ENCODE measurements at regions not wholly inside any gene's neighbourhood (a gene's known extent, or its start where the extent isn't known, plus 50 kb on each side); places are given as distances from the start of the nearest gene placed in this dataset.

DNA sequence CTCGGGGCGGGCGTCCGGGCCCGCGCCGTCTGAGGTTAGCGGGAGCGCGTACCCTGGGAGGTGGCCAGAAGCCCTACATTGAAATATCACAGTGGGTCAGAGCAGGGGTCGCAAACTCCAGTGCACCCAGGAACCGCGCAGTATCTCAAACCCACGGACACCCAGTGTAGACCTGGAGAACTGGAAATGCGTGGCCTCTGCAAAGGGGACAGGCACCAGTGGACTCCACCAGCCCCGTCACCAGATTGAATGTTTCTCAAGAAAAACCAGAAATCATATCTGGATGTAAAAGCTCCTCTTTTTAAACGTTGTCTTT, 117.6 kb upstream of the SMIM23 start:
- Histone ChIP-seq H2AFZ (ENCODE audit: low read depth, low read length, severe bottlenecking) (no peak overlapping the region), H3K4me2 (ENCODE audit: low read depth, low read length, poor library complexity, severe bottlenecking) (no peak overlapping the region), H3K79me2 (ENCODE audit: insufficient read depth, low read length) (no peaks in the 10 kb centered on the region), H3K36me3 (ENCODE audit: low read length) (no peaks in the 10 kb centered on the region), H3K4me3 (ENCODE audit: insufficient read depth, low read length, poor library complexity, severe bottlenecking) (no peak overlapping the region), H3K9ac (ENCODE audit: low read length) (no peak overlapping the region), H3K9me3 (ENCODE audit: insufficient read depth, low read length) (no peaks in the 10 kb centered on the region), H4K20me1 (ENCODE audit: low read depth, low read length) (no peaks in the 10 kb centered on the region), H3K9me2 (replicated peaks; ENCODE audit: insufficient read depth, low read length) (no peaks in the 10 kb centered on the region), H3K27me3 (ENCODE audit: low read length) (no peaks in the 10 kb centered on the region; the same call in 1 of the 2 replicates), H3K27ac (ENCODE audit: low read depth, low read length) (no peak overlapping the region), H3F3A (ENCODE audit: insufficient read depth) (no peaks in the 10 kb centered on the region)
- TF ChIP-seq EZH2phosphoT487 (conservative IDR thresholded peaks at IDR 0.05; ENCODE audit: low read length), result no peak
- TF ChIP-seq, protein P1, sequence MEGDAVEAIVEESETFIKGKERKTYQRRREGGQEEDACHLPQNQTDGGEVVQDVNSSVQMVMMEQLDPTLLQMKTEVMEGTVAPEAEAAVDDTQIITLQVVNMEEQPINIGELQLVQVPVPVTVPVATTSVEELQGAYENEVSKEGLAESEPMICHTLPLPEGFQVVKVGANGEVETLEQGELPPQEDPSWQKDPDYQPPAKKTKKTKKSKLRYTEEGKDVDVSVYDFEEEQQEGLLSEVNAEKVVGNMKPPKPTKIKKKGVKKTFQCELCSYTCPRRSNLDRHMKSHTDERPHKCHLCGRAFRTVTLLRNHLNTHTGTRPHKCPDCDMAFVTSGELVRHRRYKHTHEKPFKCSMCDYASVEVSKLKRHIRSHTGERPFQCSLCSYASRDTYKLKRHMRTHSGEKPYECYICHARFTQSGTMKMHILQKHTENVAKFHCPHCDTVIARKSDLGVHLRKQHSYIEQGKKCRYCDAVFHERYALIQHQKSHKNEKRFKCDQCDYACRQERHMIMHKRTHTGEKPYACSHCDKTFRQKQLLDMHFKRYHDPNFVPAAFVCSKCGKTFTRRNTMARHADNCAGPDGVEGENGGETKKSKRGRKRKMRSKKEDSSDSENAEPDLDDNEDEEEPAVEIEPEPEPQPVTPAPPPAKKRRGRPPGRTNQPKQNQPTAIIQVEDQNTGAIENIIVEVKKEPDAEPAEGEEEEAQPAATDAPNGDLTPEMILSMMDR (IDR thresholded peaks at IDR 0.05; ENCODE audit: insufficient read depth, low read length, poor library complexity, severe bottlenecking), result no peak

DNA sequence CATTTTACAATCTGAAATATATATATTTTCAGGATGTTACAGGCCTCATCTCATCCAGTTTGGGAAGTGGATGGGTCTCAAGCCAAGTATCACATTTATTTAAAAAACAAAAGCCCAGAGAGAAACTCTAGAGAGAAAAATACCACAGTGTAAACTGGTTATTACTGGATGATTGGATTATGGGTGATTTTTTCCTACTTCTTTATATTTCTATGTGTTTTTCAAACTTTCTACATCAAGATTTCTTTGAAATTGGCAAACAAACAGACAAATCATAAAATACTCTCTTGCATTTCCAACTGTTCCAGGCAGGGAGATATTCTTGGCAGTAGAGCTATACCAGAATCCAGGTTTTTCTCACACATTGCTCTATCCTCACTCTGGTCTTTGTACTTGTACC, 116.0 kb upstream of the SMIM23 start:
- no peaks in the 10 kb centered on the region; the same call in 1 of the 2 replicates for H3K27me3 ChIP-seq (ENCODE audit: low read length)
- no peaks in the 10 kb centered on the region for H3K9me3 ChIP-seq (ENCODE audit: insufficient read depth, low read length)
- no peak overlapping the region for H3K4me2 ChIP-seq (ENCODE audit: low read depth, low read length, poor library complexity, severe bottlenecking)

DNA sequence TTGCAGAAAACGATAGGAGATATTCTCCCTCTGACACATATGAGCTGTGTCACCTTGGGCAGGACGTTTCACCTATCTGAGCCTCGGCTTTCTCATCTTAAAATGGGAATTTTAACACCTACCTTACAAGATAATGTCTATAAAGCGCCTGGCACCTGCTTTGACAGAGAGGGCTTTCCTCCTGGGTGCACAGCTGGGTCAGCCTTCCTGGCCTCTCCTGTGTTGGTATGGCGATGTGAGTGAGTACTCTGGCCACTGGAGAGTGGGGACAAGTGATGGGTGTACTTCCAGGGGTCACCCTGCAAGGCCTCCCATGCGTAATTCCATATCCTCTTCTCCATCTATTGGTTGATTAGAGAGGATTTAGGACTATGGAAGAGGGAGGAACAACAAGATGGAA, 113.1 kb upstream of the SMIM23 start:
- H3K9ac ChIP-seq (ENCODE audit: low read length), result no peak overlapping the region
- no peak overlapping the region for H3K4me2 ChIP-seq (ENCODE audit: low read depth, low read length, poor library complexity, severe bottlenecking)
- no peaks in the 10 kb centered on the region for H4K20me1 ChIP-seq (ENCODE audit: low read depth, low read length)
- no peaks in the 10 kb centered on the region for H3K9me2 ChIP-seq (replicated peaks; ENCODE audit: insufficient read depth, low read length)
- TF ChIP-seq, protein P1 (IDR thresholded peaks at IDR 0.05; ENCODE audit: insufficient read depth, low read length, poor library complexity, severe bottlenecking), result no peak
- TF ChIP-seq EZH2phosphoT487 (conservative IDR thresholded peaks at IDR 0.05; ENCODE audit: low read length), result no peak
- no peak overlapping the region for H2AFZ ChIP-seq (ENCODE audit: low read depth, low read length, severe bottlenecking)
- no peak overlapping the region for H3K4me3 ChIP-seq (ENCODE audit: insufficient read depth, low read length, poor library complexity, severe bottlenecking)
- H3K79me2 ChIP-seq (ENCODE audit: insufficient read depth, low read length), result no peaks in the 10 kb centered on the region
- H3K36me3 ChIP-seq (ENCODE audit: low read length), result no peaks in the 10 kb centered on the region
- H3F3A ChIP-seq (ENCODE audit: insufficient read depth), result no peaks in the 10 kb centered on the region
- no peaks in the 10 kb centered on the region for H3K27me3 ChIP-seq (ENCODE audit: low read length)
- no peak overlapping the region for H3K27ac ChIP-seq (ENCODE audit: low read depth, low read length)
- no peaks in the 10 kb centered on the region for H3K9me3 ChIP-seq (ENCODE audit: insufficient read depth, low read length)

More for the DNA sequence above, 116.0 kb upstream of the SMIM23 start:
- H3K79me2 ChIP-seq (ENCODE audit: insufficient read depth, low read length), result no peaks in the 10 kb centered on the region
- no peaks in the 10 kb centered on the region for H3K36me3 ChIP-seq (ENCODE audit: low read length)
- H3F3A ChIP-seq (ENCODE audit: insufficient read depth), result no peaks in the 10 kb centered on the region
- no peak overlapping the region for H3K27ac ChIP-seq (ENCODE audit: low read depth, low read length)
- no peak overlapping the region for H3K9ac ChIP-seq (ENCODE audit: low read length)
- TF ChIP-seq, protein P1 (IDR thresholded peaks at IDR 0.05; ENCODE audit: insufficient read depth, low read length, poor library complexity, severe bottlenecking), result no peak
- TF ChIP-seq EZH2phosphoT487 (conservative IDR thresholded peaks at IDR 0.05; ENCODE audit: low read length), result no peak
- no peaks in the 10 kb centered on the region for H3K9me2 ChIP-seq (replicated peaks; ENCODE audit: insufficient read depth, low read length)
- H3K4me3 ChIP-seq (ENCODE audit: insufficient read depth, low read length, poor library complexity, severe bottlenecking), result no peak overlapping the region
- no peaks in the 10 kb centered on the region for H4K20me1 ChIP-seq (ENCODE audit: low read depth, low read length)
- H2AFZ ChIP-seq (ENCODE audit: low read depth, low read length, severe bottlenecking), result no peak overlapping the region

DNA sequence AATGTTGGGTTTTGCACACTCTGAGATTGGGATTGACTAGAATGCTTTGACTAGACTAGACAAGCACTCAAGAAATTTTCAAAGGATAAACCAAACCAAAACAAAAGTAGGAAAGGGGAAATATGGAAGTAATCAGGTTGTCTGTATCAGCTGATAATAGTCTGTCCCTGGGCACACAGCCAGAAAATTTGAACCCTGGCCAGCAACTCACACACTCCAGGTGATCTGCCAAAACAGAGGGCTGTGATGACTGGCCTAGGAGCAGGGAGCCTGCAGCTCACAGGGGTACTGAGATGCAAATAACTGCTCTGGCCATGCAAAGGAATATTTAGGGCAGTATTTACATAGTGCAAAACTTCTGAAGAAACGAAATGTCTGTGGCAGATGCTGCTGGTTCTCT, 112.3 kb upstream of the SMIM23 start:
- Histone ChIP-seq H3F3A (ENCODE audit: insufficient read depth) (no peaks in the 10 kb centered on the region), H3K4me2 (ENCODE audit: low read depth, low read length, poor library complexity, severe bottlenecking) (no peak overlapping the region), H3K36me3 (ENCODE audit: low read length) (no peaks in the 10 kb centered on the region), H2AFZ (ENCODE audit: low read depth, low read length, severe bottlenecking) (no peak overlapping the region), H4K20me1 (ENCODE audit: low read depth, low read length) (no peaks in the 10 kb centered on the region), H3K9me3 (ENCODE audit: insufficient read depth, low read length) (no peaks in the 10 kb centered on the region), H3K9me2 (replicated peaks; ENCODE audit: insufficient read depth, low read length) (no peaks in the 10 kb centered on the region), H3K79me2 (ENCODE audit: insufficient read depth, low read length) (no peaks in the 10 kb centered on the region), H3K27ac (ENCODE audit: low read depth, low read length) (no peak overlapping the region), H3K27me3 (ENCODE audit: low read length) (no peaks in the 10 kb centered on the region), H3K4me3 (ENCODE audit: insufficient read depth, low read length, poor library complexity, severe bottlenecking) (no peak overlapping the region), H3K9ac (ENCODE audit: low read length) (no peak overlapping the region)
- TF ChIP-seq, protein P1 (IDR thresholded peaks at IDR 0.05; ENCODE audit: insufficient read depth, low read length, poor library complexity, severe bottlenecking), result no peak
- TF ChIP-seq EZH2phosphoT487 (conservative IDR thresholded peaks at IDR 0.05; ENCODE audit: low read length), result no peak
